DMS114 treated with DMSO at 0.1 percent for 48 hours (cell line): ENCODE measurements at regions not wholly inside any gene's neighbourhood (a gene's known extent, or its start where the extent isn't known, plus 50 kb on each side); places are given as distances from the start of the nearest gene placed in this dataset.
A peak's percentile ranks its signal among the peaks of the same experiment; 100 is the strongest.

Source experiments
- DNase-seq: peaks from one replicate; lab custom pipeline; 2025; ENCODE audit not compliant: unreplicated experiment; lab: John Stamatoyannopoulos, UW

DNA sequence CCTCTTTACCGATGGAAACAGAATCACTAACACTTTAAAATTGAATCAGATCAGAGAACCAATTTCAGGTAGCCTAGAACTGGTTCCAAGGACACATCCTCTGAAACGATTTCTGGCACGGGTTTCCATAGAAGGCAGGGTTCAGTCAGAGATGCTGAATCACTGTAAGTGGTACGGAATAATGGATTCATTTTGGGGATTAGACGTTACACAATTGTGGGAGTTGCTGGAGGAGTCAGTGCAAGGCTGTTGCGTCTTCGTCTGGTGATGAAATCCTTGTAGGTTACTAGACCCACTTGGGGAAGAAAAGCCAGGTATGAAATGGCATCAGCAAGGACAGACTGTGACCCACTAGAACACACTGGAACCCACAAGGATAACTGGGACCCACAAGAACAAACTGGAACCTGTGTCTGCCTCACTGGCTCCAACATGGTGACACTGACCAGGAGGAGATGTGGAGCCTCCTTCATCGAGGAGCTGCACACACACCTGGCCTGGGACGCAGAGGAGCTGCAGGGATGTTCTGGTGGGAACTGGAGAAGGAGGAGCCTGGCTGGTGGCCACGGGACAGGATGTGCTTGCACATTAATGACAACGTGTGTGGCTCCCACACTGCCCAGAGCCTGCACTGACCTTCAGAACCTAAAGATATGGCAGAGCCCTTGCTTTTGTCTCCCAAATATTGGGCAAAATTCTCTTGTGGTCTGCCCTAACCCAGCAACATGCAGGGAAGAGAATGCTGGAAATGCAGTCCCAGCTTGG lies 105.1 kb downstream of the TRAPPC11 start:
- no peak for DNase-seq

DNA sequence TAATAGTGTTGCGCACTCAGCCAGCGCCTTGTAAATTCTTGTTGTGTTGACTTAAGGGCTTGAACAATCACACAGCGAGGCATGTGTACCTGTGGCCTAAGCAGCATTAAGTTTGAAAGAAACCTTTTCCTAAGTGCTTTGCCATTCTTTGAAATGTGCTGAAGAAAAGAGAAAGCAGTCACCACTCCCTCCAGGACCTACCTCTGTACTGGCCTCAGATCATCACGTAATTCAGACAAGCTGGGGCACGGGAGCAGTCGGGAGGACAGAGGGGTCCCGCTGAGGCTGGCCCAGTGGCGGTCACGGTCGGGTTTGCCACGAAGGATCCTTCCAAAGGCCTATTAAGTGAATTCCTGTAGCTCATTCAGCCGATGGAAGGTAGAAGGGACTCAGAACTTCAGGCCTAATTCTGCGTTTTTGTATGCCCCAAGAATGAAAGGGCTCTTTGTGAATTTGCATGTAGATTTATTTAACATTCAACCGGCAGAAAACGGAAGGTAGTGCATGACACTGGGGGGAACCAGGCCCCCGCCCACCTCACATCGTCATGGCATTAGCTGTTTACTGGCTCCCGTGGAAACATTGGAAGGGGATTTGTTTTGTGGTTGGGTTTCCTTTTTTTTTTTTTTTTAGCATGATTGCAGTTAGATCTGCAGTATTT lies 106.3 kb downstream of the TRAPPC11 start:
- DNase-seq, result no peak

DNA sequence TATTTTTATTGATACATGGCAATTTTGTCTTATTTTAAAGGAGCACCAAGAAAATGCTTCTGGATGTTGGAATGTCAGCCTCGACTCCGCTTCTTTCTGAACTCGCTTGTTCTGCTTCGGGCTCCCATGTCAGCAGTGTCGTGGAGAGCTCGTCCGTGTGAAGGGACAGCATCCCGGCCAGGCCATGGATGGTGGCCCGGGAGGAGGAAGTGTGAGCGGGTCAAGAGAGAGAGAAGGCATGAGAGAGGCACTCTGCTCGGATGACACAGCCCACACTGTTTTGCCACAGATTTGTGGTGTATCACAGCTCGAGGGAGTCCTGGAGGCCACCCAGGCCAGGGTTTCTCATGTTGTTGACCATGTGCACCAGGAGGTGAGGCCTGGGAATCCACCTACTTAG lies 107.0 kb downstream of the TRAPPC11 start:
- DNase-seq, result no peak

DNA sequence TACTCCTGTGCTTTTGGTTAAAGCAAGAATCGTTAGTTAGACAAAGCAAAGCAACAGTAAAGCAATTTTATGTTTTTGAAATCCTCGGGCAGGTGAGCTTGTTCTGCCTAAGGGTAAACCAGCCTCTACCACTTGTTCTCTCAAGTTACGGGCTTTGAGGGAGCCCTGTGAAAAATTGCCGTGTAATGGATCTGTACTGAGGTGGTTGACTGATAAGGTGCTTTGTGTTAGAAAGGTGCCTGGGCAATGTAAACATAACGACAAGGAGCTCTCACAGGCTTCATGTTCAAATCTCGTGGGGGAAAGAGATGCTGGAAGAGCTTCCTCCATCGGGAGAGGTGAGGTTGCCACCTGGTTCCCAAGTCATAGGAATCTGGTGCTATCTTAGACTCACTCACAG lies 111.8 kb downstream of the TRAPPC11 start:
- no peak for DNase-seq

DNA sequence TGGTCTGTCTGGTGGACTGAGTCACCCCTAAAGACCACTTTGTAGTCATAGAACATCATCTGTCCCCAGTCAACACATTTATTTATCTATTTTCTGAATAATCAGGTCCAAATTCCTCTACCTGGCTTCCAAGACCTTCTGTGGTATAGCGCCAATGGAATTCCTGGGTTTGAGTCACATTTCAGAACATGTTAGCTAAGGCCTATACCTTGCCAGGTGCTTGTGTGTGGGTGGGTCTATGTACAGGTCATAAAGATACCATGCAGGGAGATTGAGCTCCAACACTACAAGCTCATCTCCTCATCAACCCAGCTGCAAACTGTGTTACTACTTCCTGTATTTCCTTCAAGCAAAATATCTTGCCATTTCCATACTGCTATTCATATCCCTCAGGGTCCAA lies 113.3 kb downstream of the TRAPPC11 start:
- DNase-seq, result no peak

DNA sequence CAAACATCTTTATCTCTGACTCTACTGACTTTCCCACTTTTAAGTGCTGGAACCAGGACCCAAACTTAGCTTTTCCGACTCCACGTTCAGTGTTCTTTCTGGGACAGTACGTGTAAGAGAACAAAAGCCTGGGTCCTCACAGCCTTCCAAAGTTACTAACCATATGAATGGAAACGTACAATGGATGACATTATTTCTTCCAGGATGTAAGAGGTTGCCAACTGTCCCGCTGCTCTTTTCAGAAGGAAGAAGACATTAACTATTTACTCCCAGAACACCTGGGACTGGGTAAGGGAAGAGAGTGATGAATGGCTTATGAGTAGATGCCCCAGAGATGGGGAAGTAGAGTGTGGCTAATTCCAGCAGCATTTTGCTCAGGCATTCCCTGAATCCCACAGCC lies 114.7 kb downstream of the TRAPPC11 start:
- no peak for DNase-seq

DNA sequence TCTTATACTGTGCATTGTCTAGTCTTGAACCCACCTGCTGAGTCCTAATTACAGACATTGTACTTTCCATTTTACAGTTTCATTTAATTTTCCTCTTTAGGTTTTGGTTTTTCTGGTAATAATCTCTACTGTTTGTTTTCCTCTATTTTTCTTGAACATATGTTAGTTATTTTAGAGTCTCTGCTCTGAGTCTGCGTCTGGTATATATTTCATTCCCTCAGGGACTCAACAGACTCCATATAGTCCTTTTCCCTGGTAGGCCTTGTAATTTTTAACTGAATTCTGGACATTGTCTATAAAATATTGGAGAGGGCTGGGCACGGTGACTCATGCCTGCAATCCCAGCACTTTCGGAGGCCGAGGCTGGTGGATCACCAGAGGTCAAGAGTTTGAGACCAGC lies 121.8 kb upstream of the STOX2 start:
- DNase-seq, result no peak

DNA sequence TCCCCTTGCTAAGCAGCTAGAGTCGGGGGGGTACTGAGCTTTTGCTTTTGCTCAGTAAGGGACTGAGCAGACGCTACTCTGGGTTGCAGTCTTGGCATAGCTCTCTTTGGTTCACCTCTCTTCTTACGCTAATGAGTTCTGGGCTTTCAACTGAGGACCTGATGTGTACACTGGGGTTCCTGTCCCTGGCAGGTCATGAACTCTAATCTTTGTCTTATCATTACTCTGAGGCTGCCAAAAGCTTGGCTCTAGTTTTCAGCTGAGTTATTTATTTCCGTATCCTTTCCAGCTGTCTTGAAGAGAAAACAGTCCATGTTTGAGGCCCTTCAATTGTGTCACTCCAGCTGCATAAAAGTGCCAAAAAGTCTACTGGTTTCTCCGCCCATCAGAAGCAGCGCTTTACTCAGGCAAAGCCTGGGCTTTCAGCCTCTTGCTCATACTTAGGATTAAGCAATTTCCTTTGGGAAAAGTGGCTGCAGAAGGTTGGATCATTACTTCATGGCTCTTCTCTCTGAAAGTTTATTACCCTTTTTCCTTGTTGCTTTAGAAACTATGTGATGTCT lies 121.0 kb upstream of the STOX2 start:
- no peak for DNase-seq

DNA sequence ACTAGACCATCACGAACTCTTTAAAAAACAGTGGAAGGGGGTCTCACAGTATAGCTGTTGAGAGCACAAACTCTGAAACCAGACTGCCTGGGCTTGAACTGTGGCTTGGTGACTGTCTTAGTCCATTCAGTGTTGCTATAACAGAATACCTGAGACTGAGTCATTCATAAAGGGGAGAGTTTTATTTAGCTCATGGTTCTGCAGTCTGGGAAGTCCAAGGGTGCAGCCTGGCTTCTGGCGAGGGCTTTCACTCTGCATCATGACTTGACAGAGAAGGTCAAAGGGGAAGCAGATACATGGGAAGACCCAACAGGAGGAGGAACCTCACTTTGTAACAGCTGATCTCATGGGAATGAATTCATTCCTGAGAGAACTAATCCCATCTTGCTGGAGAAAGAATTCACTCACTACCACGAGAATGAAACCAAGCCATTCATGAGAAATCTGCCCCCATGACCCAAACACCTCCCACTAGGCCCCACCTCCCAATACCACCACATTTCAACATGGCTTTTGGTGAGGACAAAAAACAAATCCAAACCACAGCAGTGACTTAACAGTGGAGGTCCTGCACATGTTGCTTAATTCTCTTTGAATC lies 116.7 kb upstream of the STOX2 start:
- DNase-seq, result no peak

DNA sequence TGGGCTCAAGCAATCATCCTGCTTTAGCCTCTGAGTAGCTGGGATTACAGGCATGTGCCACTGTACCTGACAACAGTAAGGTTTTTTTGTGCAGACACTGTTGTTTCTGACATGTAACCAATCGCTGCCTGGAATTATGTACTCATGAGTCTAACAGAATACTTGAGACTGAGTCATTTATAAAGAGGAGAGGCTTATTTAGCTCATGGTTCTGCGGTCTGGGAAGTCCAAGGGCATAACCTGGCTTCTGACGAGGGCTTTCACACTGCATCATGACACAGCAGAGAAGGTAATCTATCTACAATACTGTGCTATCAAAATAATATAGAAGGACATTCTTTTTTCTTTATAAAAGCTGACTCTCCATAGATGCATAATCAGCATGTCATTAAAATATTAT lies 115.5 kb upstream of the STOX2 start:
- DNase-seq, result no peak

DNA sequence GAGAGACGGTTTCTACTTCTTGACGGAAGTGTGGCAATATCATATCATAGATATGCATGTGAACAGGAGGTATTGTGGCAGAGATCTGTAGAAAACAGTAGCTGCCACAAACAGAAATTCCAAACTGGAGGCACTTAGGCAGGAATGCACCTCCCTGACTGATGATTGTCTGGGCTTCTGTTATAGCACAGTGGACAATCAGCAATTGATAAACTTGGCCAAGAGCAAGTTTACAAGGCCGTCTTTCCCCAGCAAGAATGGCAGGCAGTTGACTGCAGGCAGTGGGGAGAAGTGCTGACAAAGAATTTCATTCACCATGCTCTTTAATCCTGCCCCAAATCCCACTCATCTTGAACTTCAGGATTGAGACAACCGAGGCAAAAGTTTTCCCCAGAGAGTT lies 114.4 kb upstream of the STOX2 start:
- no peak for DNase-seq

DNA sequence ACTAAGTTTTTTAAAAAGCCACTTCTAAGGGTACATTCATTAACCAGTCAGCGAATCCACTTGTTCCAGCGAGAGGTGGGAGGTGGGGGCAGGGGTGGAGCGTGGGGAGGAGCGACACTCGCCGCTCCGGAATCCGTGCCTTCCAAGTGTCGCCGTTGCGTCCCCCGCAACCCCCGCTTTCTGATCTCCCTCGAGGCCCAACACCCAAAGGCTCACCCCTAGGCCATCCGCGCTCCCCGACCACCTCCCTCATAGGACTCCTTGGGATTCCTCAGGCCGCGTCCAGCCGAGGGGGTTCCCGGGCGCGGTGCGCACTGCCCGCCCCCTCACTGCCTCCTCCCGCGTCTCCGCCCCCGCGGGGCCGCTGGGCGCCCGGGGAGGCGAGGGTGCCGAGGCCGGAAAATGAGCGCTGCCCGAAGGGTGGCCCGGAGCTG lies 108.1 kb upstream of the STOX2 start:
- DNase-seq, result peak; percentile 27

DNA sequence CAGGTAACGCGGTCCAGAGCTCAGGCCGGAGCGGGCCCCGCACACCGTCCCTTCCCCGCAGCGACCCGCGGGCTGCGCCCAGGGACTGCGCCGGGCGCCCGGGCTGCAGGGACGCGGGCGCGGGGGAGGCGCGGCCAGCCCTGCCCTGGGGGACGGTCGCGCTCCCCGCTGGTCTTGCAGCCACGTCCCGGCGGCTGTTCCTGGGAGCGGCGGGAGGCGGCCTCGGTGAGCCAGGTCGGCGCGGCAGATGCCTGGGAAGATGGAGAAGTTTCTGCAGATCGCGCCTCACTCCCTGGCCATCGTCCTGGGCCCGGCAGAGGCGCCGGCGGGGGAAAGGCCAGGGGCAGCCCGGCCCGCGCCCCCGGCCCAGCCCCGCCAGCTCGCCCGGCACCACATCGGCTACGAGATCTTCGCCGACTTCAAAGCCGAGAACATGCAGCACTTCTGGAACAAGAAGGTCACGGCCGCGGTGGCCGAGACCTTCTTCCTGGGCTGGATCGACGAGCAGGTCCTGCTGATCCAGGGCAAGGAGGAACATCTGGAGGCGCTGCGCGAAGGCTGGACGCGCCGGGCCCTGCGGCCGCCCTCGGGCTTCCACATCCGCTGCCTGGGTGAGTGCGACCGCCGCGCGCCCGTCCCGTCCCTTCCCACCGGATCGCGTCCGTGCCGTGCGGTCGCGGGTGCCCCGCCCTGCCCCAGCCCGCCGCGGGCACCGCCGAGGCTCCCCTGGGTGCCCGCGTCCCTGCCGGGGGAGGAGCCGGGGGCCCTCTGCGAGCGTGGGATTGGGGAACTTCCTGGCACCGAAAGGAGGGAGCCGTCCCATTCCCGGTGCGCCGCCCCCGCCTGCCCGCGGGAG lies 107.4 kb upstream of the STOX2 start:
- no peak for DNase-seq

DNA sequence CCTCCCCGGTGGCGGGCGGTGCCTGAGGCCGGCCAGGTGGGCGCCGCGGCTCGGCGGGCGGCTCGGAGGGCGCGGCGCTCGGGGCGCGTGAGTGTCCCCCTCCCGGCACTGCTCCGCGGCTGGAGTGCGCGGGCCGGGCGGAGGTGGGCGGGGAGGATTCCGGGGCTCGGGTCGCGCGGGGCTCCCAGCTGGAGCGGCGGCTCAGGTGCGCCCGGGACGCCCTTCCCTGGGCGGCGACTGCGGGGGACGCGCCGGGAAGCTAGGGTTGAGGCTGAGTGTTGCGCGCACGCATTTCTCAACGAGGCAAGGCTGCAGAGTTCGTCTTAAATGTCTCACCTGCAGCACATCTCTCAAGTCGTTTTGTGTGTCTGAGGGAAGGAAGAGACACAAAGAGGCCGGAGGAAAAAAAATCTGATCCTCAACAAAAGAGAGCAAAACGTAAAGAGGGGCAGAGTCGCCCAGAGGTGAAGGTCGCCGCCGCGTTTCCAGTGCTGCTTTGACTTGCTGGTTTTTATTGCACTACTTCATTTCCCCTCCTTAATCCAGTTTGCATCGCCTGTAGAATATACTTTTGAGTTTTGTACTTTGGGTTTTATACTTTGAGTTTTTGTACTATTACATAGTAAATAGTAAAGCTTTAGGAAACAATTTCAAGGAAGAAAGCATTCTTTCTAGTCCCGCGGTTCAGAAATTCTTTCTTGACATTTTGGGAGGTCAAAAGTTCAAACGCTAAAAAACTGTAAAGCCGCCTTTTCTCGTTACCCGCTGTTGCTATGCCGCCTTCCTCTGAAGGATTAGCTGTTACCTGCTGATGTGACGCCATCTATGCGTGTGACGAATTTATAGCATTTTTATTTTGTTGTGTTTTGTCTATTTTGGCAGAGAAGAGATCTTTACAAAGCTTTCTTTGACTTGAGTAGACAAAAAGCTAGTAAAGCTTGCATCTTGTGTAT lies 106.5 kb upstream of the STOX2 start:
- DNase-seq, result no peak

DNA sequence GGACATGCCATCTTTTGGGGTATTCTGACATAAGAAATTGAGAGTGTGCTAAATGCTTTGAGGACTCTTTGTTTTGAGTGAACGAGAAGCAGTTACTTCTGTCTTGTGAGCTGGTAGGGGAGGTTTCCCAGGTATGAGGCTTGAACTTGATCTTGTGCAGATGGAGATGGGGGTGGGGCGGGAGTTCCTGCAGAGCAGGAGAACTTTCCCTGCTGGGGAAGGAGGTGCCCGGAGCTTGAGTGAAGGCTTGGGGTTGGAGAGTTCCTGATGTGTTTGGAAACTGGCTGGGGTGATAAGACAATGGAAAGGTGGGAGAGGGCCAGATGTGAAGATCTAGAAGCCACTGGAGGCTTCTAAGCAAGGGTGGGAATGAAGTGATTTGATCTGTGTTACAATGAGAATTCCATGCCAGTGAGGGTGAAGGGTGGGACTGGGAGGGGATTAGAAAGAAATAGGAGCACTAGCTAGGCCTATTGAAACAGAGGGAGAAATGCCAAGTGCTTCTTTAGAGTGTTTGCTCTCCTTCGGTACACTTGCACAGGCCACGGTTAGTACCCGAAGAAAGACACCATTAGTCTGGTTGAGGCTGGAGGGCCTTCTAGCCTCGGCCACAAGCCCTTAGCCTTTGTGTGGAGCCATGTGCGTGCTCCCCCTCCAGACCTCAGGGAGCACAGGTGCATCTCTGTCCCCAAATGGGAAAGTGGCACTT lies 103.5 kb upstream of the STOX2 start:
- DNase-seq, result no peak

DNA sequence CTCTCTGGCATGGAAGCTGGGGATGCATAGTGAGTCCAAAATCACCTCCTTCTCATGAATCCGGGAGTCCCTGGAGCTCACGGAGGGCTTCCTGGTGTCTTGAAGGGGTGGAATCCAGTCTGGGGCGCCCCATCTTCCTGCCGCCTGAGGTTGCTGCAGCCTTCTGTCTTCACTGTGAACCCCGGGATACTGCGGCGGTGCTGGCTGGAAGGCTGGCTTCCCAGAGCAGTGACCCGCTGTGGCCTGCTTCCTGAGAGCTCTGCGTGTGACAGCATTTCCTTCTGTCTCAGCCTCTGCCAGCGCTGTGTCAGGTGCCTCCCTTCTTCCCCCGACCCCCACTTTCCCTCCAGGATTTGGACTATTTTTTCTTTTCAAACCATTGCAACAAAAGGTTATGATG lies 98.8 kb upstream of the STOX2 start:
- DNase-seq, result no peak

DNA sequence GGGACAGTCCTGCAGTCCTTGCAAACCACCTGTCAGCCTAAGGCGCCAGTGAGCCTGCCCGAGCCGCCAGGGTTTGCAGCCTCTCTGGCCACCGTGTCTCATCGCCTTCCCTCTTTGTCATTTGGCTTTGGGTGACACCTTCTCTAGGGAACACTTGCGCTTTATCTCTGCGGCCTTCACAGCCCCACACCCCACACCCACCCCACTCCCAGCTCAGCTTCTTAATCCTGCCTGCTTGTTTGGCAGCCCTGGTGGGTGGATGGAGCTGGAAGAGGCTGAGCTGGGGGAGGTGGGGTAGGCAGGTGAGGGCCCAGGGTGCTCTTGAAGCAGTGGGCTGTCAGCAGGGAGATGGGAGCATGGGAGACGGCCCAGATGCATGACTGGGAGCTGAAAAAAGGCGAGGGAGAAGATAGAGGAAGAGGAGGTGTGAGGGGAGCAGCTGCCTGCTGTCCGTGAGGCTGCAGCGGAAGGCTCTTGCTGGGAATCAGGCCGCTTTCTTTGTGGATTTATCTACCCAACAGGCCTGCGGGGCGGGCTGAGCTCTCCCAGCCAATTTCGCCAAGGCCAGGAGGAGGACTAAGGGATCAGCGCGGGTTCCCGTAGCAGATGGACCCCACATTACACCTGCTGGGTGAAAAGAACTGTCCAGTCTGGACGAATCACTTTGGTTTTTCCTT lies 97.5 kb upstream of the STOX2 start:
- DNase-seq, result no peak

DNA sequence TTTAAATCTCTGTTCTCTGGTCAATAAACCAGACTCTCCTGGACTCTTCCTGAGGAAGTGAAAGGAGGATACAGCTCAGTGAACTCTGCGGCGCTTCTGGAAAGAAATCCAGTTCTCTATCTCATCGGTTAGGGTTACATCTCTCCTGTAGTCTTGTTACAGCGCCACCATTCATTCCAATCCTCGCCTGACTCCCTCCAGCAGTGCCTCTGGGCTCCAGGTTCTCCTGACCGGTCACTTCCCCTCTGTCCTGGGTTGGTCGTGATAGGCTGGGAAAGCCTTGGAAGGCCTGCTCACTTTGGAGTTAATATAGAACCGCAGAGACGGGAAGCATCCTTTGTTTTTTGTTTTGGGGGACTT lies 97.0 kb upstream of the STOX2 start:
- DNase-seq, result no peak

DNA sequence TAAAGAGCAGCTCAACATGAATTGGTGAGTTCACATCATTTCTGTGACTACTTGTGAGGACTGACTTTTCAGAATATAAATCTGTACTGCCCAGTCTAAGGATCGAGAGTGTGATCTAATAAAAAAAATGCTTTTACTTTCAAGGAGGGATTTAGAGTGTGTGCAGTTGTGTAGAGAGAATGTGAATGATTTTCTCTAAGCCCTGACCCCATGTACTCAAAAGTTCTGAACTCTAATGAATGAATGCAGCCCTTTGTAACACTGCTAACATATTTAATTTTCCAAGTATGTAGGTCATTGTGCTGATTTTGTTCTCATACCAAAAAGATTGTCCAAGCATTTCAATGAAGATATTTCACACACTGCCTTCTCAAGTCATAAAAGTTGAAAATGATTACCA lies 92.5 kb upstream of the STOX2 start:
- no peak for DNase-seq
